ENCODE measurements at regions not wholly inside any gene's neighbourhood (a gene's known extent, or its start where the extent isn't known, plus 50 kb on each side); places are given as distances from the start of the nearest gene placed in this dataset.

DNA sequence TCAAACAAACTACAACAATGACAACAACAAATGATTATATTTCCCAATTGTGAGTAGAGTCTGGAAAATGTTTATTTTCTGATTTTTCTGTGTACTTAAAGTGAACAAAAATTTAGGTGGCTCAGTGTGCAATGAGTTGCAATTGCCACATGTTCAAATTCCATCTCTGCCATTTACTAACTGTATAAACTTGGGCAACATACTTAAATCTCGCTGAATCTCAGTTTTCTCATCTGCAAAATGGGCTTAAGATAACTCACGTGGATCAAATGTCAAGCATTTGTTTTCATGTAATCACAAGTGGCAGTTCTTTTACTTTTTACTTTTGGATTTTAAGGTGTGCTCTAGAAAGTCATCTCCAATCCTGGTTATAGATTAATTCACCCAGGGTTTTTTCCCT is 416.8 kb upstream of the HNRNPA3 start:
- no peak overlapping the region for H2AFZ ChIP-seq (ENCODE audit: low read length)
- no peak overlapping the region for H3K9ac ChIP-seq (ENCODE audit: insufficient read depth, low read depth, low read length)
- ChIA-PET CTCF (ENCODE audit: low intra/inter-chr PET ratio, low total read pairs) (no interaction called here), POLR2A (no interaction called here)
- ATAC-seq (no peak), FAIRE-seq (no peak), DNase-seq (ENCODE audit: low spot score) (no peak)
- no peak overlapping the region for H3K4me2 ChIP-seq (ENCODE audit: low read depth, low read length)
- H3K9me3 ChIP-seq (ENCODE audit: low read length), result no peaks in the 10 kb centered on the region
- H3K27me3 ChIP-seq (ENCODE audit: control insufficient read depth in 1 of 2, insufficient read depth in 2 of 2, low read length in 2 of 2), result peaks cover 0 to 4% of the 10 kb centered on the region in 2 experiments; a peak in 1 of 5 replicates
- H3K79me2 ChIP-seq (ENCODE audit: insufficient read depth, low read length), result no peaks in the 10 kb centered on the region
- H3K4me1 ChIP-seq (ENCODE audit: insufficient read depth, low read length), result peaks cover 12% of the 10 kb centered on the region; the same call in 1 of the 2 replicates
- H4K20me1 ChIP-seq (ENCODE audit: insufficient read depth, low read length), result no peaks in the 10 kb centered on the region
- BruUV-seq (replicated peaks), result no TSS peak
- intact Hi-C loops (cut with micrococcal nuclease; ENCODE audit: unreplicated experiment) (no loop called here), in situ Hi-C loops (cut with HindIII; ENCODE audit: extremely low pct_ligation_motif_present, low pct_unique_long_range_greater_than_20kb) (no loop called here)
- no peak overlapping the region for H3K27ac ChIP-seq (ENCODE audit: extremely low read length, insufficient read depth, low read length)
- H3K36me3 ChIP-seq (replicated peaks in 1 of 2; ENCODE audit: control insufficient read depth in 1 of 2, insufficient read depth in 2 of 2, low read length in 2 of 2), result no peaks in the 10 kb centered on the region
- WGBS (ENCODE audit: low lambda C conversion rate), result 9% methylated on average over 2 of the region's 2 CpGs
- H3K4me3 ChIP-seq (replicated peaks in 1 of 3; ENCODE audit: insufficient read depth in 1 of 3, low read depth in 2 of 3, low read length in 3 of 3), result no peak overlapping the region
- no peak for TF ChIP-seq NBN (conservative IDR thresholded peaks at IDR 0.05)
- TF ChIP-seq DNMT3B (CRISPR knock-in tag; conservative IDR thresholded peaks at IDR 0.05), result no peak
- peak; percentile 65; the same call in 1 of the 2 replicates for TF ChIP-seq CHD4 (IDR thresholded peaks at IDR 0.05; ENCODE audit: borderline replicate concordance, low read length)
- TF ChIP-seq SOX6 (IDR thresholded peaks at IDR 0.05), result no peak
- TF ChIP-seq SOX6 (CRISPR knock-in tag; IDR thresholded peaks at IDR 0.05), result peak; percentile 36; the same call in 1 of the 2 replicates
- TF ChIP-seq, protein P1, sequence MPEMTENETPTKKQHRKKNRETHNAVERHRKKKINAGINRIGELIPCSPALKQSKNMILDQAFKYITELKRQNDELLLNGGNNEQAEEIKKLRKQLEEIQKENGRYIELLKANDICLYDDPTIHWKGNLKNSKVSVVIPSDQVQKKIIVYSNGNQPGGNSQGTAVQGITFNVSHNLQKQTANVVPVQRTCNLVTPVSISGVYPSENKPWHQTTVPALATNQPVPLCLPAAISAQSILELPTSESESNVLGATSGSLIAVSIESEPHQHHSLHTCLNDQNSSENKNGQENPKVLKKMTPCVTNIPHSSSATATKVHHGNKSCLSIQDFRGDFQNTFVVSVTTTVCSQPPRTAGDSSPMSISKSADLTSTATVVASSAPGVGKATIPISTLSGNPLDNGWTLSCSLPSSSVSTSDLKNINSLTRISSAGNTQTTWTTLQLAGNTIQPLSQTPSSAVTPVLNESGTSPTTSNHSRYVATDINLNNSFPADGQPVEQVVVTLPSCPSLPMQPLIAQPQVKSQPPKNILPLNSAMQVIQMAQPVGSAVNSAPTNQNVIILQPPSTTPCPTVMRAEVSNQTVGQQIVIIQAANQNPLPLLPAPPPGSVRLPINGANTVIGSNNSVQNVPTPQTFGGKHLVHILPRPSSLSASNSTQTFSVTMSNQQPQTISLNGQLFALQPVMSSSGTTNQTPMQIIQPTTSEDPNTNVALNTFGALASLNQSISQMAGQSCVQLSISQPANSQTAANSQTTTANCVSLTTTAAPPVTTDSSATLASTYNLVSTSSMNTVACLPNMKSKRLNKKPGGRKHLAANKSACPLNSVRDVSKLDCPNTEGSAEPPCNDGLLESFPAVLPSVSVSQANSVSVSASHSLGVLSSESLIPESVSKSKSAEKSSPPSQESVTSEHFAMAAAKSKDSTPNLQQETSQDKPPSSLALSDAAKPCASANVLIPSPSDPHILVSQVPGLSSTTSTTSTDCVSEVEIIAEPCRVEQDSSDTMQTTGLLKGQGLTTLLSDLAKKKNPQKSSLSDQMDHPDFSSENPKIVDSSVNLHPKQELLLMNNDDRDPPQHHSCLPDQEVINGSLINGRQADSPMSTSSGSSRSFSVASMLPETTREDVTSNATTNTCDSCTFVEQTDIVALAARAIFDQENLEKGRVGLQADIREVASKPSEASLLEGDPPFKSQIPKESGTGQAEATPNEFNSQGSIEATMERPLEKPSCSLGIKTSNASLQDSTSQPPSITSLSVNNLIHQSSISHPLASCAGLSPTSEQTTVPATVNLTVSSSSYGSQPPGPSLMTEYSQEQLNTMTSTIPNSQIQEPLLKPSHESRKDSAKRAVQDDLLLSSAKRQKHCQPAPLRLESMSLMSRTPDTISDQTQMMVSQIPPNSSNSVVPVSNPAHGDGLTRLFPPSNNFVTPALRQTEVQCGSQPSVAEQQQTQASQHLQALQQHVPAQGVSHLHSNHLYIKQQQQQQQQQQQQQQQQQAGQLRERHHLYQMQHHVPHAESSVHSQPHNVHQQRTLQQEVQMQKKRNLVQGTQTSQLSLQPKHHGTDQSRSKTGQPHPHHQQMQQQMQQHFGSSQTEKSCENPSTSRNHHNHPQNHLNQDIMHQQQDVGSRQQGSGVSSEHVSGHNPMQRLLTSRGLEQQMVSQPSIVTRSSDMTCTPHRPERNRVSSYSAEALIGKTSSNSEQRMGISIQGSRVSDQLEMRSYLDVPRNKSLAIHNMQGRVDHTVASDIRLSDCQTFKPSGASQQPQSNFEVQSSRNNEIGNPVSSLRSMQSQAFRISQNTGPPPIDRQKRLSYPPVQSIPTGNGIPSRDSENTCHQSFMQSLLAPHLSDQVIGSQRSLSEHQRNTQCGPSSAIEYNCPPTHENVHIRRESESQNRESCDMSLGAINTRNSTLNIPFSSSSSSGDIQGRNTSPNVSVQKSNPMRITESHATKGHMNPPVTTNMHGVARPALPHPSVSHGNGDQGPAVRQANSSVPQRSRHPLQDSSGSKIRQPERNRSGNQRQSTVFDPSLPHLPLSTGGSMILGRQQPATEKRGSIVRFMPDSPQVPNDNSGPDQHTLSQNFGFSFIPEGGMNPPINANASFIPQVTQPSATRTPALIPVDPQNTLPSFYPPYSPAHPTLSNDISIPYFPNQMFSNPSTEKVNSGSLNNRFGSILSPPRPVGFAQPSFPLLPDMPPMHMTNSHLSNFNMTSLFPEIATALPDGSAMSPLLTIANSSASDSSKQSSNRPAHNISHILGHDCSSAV (CRISPR knock-in tag; IDR thresholded peaks at IDR 0.05; ENCODE audit: borderline replicate concordance), result no peak
- no peak for TF ChIP-seq FOXP1 (IDR thresholded peaks at IDR 0.05)
- TF ChIP-seq FOXP1 (CRISPR knock-in tag; IDR thresholded peaks at IDR 0.05), result 0 out of 2 replicates have a peak, but pooled peaks have one; percentile 17
- peak; percentile 92 for TF ChIP-seq ZNF629 (CRISPR knock-in tag; conservative IDR thresholded peaks at IDR 0.05)
- peak; percentile 83; the same call in 1 of the 2 replicates for TF ChIP-seq KDM1A (CRISPR knock-in tag; IDR thresholded peaks at IDR 0.05)

Data from HepG2 (cell line).